ELR (cell line): ENCODE measurements at regions not wholly inside any gene's neighbourhood (a gene's known extent, or its start where the extent isn't known, plus 50 kb on each side); places are given as distances from the start of the nearest gene placed in this dataset.
A peak's percentile ranks its signal among the peaks of the same experiment; 100 is the strongest.
"Not testable (repeated sequence)": the region's sequence is repeated elsewhere in the genome, so short reads cannot be mapped to it uniquely, and the experiment has no call there.

ENCODE experiments used
- DNase-seq: peaks from one replicate; pipeline ENCODE4 v3.0.0-alpha.2; 2015; ENCODE audit warnings: low read depth

- no peak for DNase-seq
Observed at GRCh38 chr11:70894566-70895365, 357.6 kb downstream of the SHANK2 start.

DNA sequence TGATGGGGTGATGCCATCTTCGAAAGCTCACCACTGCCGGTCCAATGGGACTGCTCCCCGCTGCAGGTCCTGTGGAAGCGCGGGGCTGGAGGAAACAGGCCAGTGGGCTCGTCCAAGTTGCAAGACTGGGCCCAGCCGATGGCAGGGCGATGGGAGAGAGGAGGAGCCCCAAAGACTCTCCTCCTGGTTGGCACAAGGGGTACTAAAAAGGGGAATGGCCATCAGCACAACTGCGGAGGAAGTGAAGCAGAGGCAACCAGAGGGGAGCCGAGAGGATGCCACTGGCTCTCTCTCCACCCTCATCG is 357.1 kb downstream of the SHANK2 start:
- DNase-seq: no peak

DNA sequence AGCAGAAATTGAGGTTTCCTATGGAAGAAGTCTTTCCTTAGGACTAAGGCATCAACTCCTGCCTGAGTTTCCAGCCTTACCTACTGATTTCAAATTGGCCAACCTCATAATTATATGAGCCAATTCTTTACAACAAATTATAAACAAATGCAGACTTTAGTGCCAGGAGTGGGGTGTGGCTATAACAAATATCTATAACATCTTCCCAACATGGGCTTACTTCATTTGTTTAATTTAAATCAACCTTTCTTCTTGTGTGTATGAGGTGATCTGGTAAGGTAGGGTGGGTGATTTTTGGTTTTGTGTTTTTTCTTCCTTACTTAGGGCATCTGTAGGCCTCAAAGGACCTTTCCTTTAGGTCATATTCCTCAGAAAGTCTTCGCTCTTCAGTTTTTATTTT is 354.9 kb downstream of the SHANK2 start:
- DNase-seq: no peak

DNA sequence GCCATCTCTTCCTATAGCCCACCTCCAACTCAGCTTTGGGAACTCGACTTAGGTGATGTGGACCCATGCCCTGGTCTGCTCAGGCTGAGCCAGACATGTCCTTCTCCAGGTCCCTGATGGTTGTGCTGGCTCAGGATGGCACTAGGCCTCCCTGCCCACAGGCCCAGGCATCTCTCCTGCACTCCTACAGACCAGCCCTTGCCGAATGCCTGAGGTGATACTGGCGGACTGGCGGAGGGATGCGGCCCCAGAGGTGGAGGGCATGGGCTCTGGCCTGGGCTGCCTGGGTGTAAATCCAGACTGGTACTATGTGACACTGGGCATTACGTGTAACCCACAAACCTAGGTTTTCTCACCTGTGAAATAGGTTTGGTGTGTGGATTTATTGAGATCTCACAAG is 352.8 kb downstream of the SHANK2 start:
- no peak for DNase-seq

- DNase-seq: no peak
Observed at GRCh38 chr11:70900540-70900939, 351.8 kb downstream of the SHANK2 start.

DNA sequence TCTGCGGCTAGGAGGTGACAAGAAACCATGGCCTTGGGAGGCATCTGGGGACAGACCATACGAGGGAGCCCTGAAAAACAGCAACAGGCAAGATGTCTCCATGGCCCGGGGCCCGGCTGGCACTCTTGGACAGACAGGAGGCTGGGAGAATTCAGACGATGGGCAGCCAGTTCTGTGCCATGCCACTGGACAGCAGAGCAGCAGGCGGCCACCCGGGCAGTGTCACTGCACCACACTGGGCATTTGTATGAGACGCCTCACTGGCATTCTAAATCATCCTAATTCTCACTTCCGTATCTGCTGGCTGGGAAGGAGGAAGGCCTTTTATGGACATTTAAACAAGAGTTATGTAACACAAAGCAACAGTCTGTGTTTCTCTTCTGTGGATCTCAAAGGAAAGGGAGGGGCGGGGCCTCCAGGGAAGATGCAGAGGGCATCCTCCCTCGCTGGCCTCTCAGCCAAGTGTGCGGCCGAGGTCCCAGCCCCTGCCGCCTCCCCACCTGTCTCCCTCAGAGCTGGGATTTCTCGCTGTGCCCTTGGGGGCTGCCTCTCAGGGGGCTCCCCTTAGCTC is 350.3 kb downstream of the SHANK2 start:
- DNase-seq: no peak

GRCh38 chr11:70903229-70903628 is 349.1 kb downstream of the SHANK2 start:
- not testable (repeated sequence) for DNase-seq

GRCh38 chr11:70906101-70906500 is 346.3 kb downstream of the SHANK2 start:
- DNase-seq: no peak

DNA sequence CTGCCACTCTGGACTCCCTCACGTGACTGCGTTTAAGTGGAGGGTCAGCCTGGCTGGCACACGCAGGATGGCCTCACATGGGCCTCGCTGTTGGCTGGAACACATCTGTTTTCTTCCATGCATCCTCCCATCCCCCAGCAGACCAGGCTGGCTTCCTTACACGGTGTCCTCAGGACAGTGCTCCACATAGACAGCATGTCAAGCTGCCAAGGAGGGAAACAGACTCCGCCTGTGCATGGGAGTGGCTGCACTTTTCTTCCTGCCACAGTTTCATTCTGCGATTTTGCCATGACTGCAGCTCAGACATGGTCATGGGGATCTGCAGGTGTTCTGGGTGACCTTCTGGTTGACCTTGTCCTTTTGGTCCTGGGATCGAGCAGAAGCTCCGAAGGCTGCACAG is 344.2 kb downstream of the SHANK2 start:
- no peak for DNase-seq

GRCh38 chr11:70910835-70911234 is 341.5 kb downstream of the SHANK2 start:
- no peak for DNase-seq

GRCh38 chr11:70912226-70912840 is 340.0 kb downstream of the SHANK2 start:
- peak; percentile 17 for DNase-seq

- DNase-seq: no peak
Observed at GRCh38 chr11:70913715-70914231, 338.6 kb downstream of the SHANK2 start.

GRCh38 chr11:70914496-70914895 is 337.9 kb downstream of the SHANK2 start:
- DNase-seq: no peak

GRCh38 chr11:70915158-70915985 is 337.0 kb downstream of the SHANK2 start:
- no peak for DNase-seq

DNA sequence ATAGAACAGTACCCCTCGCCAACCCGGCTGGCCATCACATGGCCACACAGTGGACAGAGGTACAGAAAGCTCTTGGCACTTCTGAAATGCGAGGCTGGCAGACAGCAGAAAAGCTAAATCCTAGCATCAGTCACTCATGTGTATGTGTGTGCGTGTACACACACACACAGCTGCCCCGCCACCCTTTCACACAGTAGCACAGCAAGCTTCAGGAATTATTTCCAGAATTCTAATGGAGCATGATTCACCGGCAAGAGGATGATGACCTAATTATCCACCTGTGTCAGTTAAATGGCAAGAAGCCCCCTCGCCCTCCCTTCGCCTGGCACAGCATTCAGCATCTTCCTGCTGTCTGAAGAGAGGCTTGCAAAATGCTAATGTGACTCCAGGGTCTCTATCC is 336.0 kb downstream of the SHANK2 start:
- DNase-seq: no peak

GRCh38 chr11:70918242-70918641 is 334.1 kb downstream of the SHANK2 start:
- DNase-seq: no peak

- DNase-seq: no peak
Observed at GRCh38 chr11:70921804-70922203, 330.6 kb downstream of the SHANK2 start.

DNA sequence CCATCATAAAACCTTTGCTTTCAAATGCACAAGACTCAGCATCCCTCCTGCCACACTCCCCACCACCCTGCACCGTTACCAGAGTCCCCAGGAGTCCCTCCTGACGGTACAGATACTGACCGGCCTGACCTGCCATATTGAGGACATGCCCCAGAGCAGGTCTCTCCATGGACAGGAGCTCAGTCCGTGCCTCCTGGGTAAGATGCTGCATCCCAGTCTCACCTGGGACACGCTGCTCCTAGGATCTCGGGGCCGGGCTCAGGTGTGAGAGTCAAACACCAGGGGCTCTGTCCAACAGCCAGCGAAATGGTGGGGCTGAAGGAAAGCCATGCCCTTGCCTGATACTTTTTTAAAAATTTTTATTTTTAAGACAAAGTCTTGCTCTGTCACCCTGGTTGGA is 328.3 kb downstream of the SHANK2 start:
- DNase-seq: no peak

GRCh38 chr11:70925238-70925637 is 327.1 kb downstream of the SHANK2 start:
- DNase-seq: no peak

DNA sequence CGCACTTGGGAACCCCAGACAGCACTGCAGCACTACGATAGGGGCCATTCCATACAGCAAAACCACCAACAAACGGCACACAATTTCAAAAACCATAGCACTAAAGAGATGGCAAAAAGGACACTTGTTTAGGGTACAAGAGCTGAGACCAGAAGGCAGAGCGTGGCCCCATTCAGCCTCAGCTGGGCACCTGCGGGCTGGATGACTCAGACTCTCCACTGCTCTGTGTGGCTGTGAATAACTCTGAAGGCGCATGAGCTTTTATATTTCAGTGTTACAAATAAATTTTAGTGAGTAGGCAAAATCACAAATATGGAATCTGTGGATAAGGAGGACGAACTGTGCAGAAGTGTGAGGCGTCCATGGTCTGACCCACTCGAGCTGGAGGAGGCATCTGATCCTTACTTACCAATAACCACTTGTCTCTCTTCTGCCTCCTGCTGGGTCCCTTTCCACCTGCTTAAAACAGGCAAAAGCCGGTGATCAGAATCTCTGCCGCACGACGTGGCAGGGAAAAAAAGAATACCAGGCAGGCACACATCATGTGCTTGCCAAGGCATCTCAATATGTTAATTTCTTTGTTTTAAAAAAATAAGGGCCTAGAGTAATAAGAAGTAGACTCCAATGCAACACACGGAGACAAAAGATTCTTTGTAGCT is 325.7 kb downstream of the SHANK2 start:
- no peak for DNase-seq

DNA sequence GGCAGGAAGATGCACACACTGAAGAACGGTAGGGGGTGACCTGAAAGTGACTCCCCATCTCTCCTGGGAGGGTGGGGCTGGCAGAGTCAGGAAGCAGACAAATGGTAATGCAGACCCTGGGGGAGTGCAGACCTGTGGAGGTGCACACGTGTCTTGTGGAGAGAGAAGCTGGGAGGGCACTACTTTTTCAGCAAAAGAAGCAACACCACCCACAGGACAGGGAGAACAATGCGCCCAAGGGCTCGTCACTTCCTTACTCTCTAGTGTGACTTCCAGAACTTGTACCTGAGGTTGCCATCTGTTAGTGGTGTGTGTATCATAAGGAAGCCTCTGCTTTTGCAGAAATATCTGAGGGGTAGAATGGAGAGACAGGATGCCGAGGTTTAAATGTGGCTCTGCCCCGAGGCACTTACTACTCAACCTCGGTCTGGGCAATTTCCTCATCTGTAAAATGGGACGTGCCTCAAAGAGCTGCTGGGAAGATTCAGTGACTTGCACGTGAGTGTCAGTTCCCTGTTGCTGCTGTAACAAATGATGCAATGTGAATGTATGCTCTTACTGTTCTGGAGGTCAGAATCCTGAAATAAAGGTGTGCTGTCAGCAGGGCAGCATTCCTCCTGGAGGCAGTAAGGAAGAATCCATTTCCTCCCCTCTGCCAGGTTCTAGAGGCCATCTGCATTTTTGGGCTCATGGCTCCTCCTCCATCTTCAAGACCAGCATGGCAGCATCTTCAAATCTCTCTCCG is 323.4 kb downstream of the SHANK2 start:
- DNase-seq: no peak
